Fibroblast of mammary gland (primary cell): ENCODE measurements at regions not wholly inside any gene's neighbourhood (a gene's known extent, or its start where the extent isn't known, plus 50 kb on each side); places are given as distances from the start of the nearest gene placed in this dataset.

Source experiments
- DNase-seq: peaks from one replicate; pipeline ENCODE4 v3.0.0-alpha.2; 2010; ENCODE audit warnings: low read depth
- H3K4me3 ChIP-seq: 2 replicates; pipeline ENCODE4 v1.5.1; 2011; ENCODE audit warnings: low read depth, mild to moderate bottlenecking, low read length, moderate library complexity; ENCODE audit not compliant: control insufficient read depth
- CTCF ChIP-seq: conservative IDR thresholded peaks from 2 replicates; pipeline ENCODE4 v1.5.1; 2011; ENCODE audit warnings: low read depth, low read length, inconsistent platforms; ENCODE audit not compliant: control insufficient read depth, insufficient read depth

- no peak for DNase-seq
- TF ChIP-seq CTCF, result no peak
- no peak overlapping the region for H3K4me3 ChIP-seq
Measured at GRCh38 chr13:40388617-40389016, 277.8 kb downstream of the FOXO1 start.

- DNase-seq, result no peak
Measured at GRCh38 chr13:40389081-40389641, 277.3 kb downstream of the FOXO1 start.

GRCh38 chr13:40390401-40390916, 276.0 kb downstream of the FOXO1 start:
- H3K4me3 ChIP-seq, result no peak overlapping the region
- TF ChIP-seq CTCF, result no peak
- no peak for DNase-seq

More at GRCh38 chr13:40389081-40389641, 277.3 kb downstream of the FOXO1 start:
- TF ChIP-seq CTCF, result no peak
- H3K4me3 ChIP-seq, result no peak overlapping the region

- no peak overlapping the region for H3K4me3 ChIP-seq
- TF ChIP-seq CTCF, result no peak
Measured at GRCh38 chr13:40391788-40392187, 274.7 kb downstream of the FOXO1 start.

GRCh38 chr13:40394304-40394985, 272.0 kb downstream of the FOXO1 start:
- peak; percentile 58 for DNase-seq
- TF ChIP-seq CTCF, result no peak
- H3K4me3 ChIP-seq, result no peak overlapping the region

More at GRCh38 chr13:40391788-40392187, 274.7 kb downstream of the FOXO1 start:
- DNase-seq, result no peak

GRCh38 chr13:40398065-40398464, 268.4 kb downstream of the FOXO1 start:
- DNase-seq, result no peak
- no peak overlapping the region for H3K4me3 ChIP-seq
- TF ChIP-seq CTCF, result no peak
